HG03460 (cell line): ENCODE measurements at regions not wholly inside any gene's neighbourhood (a gene's known extent, or its start where the extent isn't known, plus 50 kb on each side); places are given as distances from the start of the nearest gene placed in this dataset.
"Not testable (repeated sequence)": the region's sequence is repeated elsewhere in the genome, so short reads cannot be mapped to it uniquely, and the experiment has no call there.

ENCODE experiments used
- ATAC-seq: cut with Tn5 transposase; IDR thresholded peaks from one replicate; pipeline ENCODE4 v1.9.1; 2021; ENCODE audit not compliant: unreplicated experiment

GRCh38 chr4:165548702-165549101 lies 169.9 kb downstream of the CPE start:
- no peak for ATAC-seq

DNA sequence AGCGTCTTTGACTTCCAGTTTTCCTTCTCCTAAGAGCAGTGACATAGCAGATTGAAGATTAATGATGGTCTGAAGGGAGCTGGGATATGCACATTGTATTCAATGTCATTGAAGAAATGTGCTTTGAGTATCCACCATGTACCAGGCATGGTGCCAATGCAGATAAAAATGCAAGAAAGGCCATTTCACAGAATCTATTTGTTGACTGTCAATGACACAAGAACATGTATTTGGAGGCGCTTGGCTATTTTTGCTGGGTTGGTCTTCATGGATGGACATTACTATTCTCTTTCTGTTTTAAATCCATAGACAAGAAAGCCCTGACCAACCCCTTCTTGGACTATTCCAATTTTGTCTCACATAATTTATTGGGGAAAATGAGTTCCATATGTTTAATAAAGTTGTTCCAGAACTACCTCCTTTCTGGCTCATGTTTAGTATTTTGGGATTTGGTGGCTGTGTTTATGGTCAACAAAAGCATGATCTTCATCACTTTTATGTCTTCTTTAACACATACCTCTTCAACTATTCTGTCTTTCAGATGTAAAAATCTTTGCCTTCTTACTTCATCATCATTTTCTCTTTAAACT lies 174.5 kb downstream of the CPE start:
- ATAC-seq: no peak

DNA sequence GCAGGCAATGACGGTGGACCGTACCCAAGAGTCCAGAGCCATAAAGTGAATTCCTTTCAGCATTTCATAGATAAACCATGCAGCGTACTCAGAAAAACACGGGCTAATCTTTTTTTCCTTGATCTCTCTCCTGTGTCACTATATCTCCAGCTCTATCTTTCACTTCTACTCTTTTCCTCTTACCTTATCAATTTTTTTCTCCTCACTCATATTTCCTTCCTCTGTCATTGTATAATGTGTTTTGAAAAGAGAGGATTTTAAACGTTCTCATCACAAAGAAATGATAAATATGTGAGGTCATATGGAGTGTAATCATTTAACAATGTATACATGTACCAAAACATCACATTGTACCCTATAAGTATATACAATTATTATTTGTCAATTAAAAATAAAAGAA lies 176.5 kb downstream of the CPE start:
- ATAC-seq: no peak

GRCh38 chr4:165556383-165556782 lies 177.6 kb downstream of the CPE start:
- ATAC-seq: no peak

- ATAC-seq: no peak
Measured at GRCh38 chr4:165560941-165561340, 182.1 kb downstream of the CPE start.

DNA sequence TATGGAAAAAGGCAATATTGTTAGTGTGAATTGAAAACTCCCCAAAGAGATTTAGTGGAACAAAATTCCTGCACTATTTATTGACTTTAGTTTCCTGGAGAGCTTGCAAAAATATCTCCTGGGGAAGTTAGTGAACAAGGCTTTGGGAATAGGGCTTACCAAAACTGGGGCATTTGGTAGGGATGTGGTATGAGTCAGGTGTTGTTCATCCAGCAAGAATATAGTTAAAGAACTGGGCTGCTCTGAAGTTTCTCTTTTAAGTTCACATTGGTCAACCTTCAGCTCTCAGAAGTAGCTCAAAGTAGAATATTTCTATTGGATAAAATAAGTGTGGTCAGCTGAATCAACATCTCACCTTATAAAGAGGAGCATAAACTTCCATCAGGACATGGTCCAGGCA lies 185.0 kb downstream of the CPE start:
- ATAC-seq: no peak

DNA sequence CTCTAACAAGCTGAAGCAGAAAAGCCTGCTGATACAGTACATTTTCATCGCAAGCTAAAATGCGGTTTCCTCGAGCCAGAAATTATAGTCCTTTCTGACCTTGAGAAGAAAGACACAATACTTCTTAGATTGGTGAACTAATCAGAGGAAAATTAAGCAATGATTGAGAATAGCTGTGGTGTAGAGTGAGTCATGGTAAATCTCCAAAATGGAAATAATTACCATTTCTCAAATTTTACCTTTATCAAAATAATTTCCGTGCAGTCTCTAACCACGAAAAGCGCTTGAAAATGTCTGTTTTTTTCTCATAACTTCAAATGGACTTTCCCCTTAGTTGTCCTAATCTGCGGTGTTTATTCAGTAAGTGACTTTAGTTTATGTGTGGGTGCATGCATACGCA lies 190.2 kb downstream of the CPE start:
- ATAC-seq: no peak

DNA sequence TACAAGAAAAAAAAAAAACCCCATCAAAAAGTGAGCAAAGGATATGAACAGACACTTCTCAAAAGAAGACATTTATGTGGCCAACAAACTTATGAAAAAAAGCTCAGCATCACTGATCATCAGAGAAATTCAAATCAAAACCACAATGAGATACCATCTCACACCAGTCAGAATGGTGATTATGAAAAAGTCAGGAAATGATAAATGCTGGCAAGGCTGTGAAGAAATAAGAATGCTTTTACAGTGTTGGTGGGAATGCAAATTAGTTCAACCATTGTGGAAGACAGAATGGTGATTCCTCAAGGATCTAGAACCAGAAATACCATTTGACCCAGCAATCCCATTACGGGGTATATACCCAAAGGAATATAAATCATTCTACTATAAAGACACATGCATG lies 192.7 kb downstream of the CPE start:
- not testable (repeated sequence) for ATAC-seq

DNA sequence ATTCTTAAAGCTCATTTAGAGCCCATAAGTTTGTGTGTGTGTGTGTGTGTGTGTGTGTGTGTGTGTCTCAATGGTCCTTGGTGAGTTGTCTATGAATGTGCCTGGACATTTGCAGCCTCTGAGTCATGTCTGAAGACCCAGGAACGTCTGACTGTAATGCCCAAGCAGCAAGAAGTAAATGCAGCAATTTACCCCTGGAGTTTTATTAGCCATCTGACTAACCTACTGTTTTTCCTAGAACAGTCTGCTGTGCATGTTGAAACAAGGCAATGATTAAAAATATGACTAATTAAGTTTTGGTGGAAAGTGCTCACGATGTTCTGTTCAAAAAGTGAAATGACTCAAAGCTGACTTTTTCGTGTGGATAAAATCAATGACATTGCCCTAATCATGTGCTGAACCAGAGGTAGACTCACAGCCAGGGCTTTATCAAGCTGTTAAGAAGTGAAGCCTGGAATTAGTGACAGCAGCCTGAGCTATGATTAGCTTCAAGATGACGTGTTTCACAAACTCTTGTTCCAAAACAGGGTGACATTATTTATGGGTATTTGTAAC lies 201.6 kb downstream of the CPE start:
- ATAC-seq: no peak

DNA sequence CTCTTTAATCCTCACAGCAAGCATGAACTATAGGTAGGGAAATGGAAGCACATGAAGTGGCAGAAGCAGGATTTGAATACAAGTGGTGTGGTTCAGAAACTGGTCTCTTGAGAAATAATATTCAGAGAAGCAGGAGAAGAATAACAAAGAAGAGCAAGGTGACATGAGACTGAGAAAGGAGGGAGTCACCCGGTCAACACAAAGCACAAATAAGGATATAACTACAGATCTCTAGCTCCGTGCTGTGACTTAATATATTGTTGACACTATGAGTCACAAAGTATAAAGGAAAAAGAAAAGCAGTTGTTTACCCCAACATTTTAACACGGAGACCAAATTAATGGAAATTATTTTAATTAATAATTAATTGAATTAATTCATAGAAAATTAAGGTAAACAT lies 204.5 kb downstream of the CPE start:
- no peak for ATAC-seq

- no peak for ATAC-seq
Measured at GRCh38 chr4:165584916-165585315, 206.1 kb downstream of the CPE start.

DNA sequence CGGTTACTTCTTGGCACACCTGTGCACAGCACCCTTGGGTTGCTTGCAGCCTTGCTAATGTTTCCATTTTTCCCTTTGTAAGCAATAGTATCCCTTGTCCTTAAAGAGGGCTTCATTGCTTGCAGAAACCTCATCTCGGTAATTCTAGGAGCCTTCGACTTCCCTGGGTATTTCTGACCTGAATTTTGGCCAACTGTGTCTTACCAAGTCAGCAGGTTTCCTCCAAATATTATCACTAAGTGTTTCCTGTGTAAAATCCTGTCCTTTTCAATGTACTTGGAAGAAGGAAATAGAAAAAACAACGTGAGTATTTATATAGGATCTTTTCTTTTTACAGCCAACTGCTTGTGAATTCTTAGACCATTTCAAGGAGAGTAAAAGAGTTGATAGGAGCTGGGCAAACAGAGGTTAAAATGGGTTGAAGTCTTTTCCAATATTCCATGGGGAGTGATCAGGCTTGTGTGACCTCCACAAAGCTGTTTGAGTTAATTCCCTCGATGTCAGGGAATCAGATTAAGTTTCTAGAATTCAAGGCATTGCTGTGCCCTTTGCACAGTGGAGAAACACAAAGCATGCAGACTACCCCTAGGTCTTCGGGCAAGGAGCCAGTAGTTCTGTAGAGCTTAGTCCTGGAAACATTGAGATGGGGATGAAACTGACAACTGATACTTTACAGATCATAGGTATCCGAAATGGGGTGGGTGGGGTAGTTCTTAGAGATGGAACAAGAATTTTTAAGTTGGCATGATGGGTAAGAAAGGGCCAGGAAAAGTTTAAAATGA lies 209.9 kb downstream of the CPE start:
- ATAC-seq: no peak

- ATAC-seq: no peak
Measured at GRCh38 chr4:165592386-165592785, 213.6 kb downstream of the CPE start.

GRCh38 chr4:165597581-165598480 lies 219.0 kb downstream of the CPE start:
- ATAC-seq: no peak

DNA sequence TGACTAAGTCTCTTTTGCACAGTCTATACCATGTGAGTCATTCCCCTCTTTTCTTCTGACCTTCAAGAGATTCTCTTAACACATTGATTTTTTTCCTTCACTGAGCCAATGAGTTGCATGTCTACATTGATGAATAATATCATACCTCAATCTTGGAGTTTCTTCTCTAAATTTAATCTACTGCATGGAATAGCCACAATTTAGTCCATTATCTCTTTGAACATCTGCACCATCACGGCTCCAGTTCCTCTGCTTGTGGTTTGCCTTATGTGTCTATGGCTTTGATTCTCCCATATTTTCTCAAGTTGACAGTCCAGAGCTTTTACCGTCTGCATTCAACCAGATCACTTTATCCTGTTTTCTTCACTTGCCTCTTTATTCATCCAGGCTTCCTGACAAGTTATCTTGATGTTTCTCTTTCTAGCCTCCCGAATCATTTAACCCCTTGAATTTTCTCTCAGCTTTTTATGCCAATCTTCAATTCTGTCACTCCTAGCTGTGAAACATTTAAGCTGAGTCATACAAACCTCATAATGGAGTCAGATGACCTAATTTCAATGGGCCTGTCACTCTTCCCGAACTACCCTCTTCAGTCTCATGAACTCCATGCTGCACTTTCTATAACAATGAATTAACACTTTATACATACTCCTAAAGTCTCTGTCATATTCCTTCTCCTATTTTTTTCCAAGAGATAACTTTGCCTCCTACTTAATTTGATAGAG lies 222.3 kb downstream of the CPE start:
- ATAC-seq: no peak

- ATAC-seq: no peak
Measured at GRCh38 chr4:165602621-165603020, 223.8 kb downstream of the CPE start.

DNA sequence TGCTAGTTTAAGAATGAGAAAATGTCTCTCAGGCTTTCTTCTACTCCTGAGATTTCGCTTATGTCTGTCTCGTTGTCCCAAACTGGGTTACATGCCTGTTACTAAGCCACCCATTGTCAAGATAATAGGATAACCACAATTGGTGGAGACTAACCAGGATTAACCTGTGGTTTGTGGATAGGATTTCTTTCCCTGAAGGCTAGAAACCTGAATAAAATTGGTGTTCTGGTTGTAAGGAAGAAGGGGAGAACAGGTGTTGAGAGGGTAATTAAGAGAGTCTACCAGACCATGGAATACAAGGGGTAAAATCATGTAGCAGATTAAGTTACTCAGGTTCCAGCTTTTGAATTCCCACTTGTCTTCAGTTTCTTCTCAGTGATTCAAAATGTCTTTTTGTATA lies 225.4 kb downstream of the CPE start:
- no peak for ATAC-seq

GRCh38 chr4:165605811-165606210 lies 227.0 kb downstream of the CPE start:
- no peak for ATAC-seq

DNA sequence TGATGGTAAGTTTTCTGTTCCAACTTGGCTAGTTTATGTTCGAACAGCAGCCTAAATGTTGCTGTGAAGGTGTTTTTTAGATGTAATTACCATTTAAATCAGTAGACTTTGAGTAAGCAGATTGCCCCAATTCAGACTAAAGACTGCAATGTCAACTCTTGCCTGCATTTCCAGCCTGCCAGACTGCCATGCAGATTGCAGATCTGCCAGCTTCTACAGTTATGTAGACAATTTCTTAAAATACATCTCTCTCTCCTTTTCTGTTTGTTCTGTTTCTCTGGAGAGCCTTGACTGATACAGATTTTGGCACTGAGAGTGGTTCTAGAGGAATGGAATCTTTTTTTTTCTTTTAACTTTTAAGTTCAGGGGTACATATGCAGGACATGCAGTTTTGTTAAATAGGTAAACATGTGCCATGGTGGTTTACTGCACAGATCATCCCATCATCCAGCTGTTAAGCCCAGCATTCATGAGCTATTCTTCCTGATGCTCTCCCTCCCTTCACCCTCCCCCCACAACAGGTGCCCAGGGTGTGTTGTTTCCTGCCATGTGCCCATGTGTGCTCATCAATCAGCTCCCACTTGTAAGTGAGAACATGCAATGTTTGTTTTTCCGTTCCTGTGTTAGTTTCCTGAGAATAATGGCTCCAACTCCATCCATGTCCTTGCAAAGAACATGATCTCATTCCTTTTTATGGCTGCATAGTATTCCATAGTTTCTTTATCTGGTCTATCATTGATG lies 227.8 kb downstream of the CPE start:
- ATAC-seq: no peak

DNA sequence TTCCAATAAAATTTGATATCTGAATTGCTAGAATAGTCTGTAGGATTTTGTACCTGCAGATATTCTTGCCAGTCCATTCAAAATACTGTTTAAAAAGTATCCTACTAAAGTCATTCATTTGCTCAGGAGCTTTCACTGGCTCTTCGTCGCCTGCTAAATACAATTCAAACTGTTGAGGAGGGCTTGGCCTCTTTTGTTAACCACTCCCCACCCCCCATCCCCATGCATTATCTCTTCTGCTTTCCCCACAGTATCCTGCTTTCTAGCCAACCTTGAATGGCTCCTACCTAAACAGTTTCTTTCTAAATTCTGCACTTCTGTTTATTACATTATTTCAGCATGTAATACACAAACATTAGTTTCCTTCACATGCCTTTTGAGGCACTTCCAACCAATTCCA lies 230.8 kb downstream of the CPE start:
- ATAC-seq: no peak
